Left hindlimb (tissue), 1 donor: ENCODE measurements at regions not wholly inside any gene's neighbourhood (a gene's known extent, or its start where the extent isn't known, plus 50 kb on each side); places are given as distances from the start of the nearest gene placed in this dataset.

ENCODE experiments used
- DNase-seq: peaks from one replicate; pipeline ENCODE4 v3.0.0-alpha.2; 2018

DNA sequence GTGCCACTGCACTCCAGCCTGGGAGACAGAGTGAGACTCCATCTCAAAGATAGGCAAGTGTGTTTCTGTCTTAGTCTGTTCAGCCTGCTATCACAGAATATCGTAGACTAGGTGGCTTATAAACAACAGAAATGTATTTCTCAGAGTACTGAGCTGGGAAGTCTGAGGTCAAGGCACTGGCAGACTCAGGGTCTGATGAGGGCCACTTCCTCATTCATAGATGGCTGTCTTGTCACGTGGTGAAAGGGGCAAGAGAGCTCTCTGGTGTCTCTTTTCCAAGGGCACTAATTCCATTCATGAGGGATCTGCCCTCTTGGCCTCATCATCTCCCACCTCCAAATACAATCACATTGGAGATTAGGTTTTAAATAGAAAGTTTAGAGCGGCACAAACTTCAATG is 95.6 kb upstream of the PHACTR3 start:
- DNase-seq = no peak

DNA sequence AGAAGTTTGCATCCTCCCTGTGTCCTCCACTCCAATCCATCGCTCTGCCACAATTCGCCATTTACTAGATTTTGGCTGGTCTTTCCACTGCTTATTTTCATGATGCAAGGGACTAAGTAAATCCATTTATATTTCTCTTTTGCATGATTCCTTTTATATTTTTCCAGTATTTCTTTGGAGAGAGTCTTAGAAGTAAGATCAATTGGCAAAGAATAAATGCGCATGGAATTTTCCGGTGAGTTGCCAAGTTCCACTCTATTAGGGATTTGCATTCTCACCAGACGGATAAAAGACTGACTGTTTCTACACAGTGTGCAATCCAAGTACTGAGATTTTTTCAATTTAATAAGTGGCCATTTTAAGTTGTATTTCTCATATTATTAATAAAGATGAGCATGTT is 91.7 kb upstream of the PHACTR3 start:
- no peak for DNase-seq

DNA sequence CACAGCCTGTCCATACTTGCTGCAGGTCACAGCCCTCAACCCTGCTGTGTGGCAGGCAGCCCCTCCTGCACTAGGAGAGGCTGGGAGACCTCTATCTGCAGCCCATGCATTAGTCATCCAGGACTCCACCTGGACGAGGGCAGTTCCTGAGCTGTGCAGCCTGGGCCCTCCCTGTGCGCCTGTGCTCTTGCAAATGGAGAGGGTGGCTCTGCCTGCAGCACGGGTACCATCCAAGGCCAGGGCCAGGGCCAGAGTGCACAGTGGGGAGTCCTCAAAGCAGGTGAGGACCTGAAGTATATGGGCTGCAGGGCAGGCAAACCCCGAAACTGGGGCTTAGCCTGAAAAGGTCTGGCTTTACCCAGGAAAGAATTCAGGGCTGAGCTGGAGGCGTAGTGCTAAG is 89.8 kb upstream of the PHACTR3 start:
- DNase-seq = no peak

DNA sequence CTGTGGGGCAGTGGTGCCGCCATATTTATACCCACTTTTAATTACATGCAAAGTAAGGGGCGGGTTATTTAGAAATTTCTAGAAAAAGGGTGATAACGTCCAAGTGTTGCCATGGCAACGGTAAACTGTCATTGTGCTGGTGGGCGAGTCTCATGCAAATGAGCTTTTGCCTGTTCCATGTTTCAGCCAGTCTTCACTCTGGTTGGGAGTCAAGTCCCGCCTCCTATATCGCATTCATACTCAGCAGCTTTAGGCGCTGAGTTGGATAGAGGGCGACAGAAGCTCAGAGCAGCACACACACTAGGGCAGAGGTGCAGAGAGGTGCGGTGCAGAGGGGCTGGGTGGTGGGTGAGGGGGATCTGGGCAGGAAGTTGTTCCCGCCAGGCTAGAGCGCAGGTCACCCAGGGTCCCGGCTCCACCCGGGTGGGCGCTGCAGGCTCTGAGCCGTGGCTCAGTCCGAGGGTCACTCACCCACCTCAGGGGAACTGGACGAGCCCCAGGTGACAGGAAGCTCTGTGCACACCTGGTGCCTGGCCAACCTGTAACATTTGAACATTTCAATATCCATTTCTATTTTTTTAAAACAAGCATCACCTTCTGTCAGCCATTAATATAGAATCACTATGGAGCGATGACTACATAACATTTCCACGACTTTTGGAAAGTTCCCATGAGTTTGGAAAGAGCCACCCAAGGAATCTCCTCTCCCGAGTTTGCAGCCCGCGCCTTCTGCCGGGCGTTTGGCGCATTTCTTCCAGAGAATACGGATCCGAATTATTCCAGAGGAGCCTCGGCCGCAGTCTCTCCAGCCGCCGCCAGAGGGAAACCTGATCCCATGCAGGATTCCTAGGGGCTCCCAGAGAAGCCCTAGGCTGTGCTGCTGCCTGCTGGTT is 89.1 kb upstream of the PHACTR3 start:
- peak; percentile 83 for DNase-seq

DNA sequence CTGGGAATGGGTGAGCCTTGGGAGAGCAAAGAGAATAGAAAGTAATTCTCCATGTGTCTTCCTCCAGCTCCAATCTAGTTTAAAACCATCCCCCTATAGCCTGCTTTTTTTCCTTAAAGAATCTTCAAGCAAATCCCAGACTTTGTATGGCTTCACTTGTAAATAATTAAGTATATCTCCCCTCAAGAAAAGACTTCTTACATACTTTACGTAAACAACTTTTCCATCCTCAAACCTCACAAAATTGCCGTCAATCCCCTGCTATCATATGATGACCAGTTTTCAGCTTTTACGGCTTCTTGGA is 88.5 kb upstream of the PHACTR3 start:
- no peak for DNase-seq

DNA sequence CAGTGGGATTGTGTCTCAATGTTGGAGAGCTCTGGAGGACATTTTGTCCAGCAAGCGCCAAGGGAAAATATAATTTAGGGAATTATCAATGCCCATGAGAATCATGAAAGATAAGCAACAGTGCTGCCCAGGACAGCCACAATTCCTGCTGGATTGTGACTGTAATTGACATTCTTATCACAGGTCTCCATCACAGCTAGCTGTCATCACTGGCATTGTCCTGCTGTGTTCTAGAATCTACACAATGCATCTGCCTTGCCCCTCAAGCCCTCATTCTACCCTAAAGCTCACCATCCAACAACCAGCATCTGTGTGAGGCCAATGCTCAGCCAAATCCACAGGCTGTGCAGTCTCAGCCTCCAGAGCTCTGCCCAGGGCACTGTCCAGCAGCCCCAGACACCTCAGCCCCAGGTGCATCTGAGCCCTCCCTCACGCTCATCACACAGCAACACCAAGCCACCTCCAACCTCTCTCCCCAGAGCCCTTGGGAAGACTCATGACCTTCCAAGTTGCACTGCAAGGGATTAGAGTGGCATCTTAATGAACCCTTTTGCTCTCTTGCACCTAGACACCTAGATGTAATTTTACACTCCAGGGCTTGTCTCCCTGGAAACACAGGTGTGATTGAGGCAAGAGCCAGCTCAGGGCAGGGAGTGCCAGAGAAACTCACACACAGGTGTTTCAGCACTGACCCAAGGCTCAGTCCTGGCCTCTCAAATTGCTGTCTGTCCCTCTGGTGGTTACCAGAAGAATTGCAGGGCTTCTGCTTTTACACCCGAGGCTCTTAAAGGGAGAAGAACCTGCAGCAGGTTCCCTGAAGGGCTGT is 85.2 kb upstream of the PHACTR3 start:
- DNase-seq = no peak

DNA sequence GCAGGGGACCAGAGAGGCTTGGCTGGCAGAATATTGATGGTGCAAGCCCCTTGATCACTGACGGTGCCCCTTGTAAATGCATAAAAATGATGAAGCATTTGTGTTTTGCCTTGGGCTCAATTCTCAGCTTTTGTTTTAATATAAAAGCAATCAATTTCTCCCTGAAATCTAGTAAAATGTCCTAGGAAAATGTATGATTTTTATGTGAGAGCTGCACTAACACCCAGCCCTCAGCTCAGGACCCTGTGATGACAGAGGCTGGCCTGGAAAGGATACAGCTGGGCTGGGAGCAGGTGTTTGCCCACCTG is 84.7 kb upstream of the PHACTR3 start:
- no peak for DNase-seq

DNA sequence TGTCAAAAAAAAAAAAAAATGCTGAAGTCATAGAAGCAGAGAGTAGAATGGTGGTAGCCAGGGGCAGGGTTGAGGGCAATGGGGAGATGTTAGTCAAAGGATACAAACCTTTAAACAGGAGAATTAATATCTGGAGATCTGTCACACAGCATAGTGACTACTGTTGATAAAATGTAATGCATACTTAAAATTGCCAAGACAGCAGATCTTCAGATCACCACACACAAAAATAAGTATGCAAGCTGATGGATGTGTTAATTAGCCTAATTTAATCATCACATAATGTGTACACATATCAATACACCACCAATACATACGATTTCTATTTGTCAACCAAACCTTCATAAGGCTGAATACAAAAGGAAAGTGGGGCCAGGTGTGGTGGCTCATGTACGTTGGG is 83.5 kb upstream of the PHACTR3 start:
- DNase-seq = no peak

DNA sequence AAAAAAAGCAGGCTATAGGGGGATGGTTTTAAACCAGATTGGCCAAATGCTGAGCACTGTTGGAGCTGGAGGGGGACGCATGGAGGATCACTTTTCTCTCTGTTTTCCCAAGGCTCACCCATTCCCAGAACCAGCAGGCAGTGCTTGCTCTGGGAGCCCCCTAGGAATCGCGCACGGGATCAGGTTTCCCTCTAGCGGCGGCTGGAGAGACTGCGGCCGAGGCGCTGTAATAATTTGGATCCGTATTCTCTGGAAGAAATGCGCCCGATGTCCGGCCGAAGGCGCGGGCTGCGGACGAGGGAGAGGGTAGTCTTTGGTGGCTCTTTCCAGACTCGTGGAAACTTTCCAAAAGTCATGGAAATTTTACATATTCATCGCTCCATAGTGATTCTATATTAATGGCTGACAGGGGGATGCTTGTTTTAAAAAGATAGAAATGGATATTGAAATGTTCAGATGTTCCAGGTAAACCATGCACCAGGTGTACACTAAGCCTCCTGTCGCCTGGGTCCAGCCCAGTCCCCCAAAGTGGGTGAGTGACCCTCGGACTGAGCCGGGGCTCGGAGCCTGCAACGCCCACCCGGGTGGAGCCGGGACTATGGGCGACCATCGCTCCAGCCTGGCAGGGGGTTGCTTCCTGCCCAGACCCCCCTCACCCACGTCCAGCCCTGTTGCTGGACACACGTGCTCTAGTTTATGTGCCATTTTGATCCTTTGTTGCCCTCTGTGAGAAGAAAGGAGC is 78.7 kb upstream of the PHACTR3 start:
- peak; percentile 72 for DNase-seq

DNA sequence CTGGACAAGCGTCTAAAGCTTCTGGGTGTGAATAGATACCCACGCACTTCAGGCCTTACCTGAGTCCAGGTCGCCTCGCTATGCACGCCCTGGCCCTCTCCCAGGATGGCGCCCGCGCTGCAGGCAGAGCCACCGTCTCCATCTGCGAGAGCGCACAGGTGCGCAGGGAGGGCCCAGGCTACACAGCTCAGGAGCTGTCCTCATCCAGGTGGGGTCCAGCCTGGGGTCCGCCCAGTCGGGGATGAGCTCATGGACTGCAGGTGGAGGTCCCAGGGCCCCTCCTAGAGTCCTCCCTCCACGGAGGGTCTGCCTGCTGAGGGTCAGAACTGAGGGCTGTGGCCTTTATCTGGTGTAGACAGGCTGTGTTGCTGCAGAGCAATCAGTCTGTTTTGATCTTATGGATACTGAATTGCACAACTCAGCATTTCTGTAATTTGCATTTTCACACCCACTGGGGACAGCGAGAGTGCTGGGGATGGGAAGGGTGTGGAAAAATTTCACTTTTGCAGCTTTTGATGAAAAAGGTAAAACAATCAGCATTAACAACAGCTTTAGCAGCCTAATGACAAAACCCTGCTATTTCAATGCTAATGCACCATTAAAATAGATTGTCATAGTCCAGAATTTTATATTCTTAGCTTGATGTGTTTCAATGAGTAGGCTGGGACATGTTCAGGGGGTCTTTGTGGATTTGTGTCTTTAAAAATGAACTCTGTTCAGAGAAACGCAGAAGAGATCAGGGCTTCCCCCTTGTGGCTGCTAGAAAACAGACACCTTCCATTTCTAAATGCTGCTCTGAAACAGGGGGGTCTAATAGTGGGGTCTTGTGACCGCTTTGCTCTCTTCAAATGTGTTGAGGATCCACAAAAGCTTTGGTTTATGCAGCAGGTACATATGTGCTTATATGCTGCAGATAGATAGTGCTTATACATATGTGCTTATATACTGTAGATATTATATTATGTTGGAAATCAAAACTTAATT is 77.8 kb upstream of the PHACTR3 start:
- DNase-seq = no peak

DNA sequence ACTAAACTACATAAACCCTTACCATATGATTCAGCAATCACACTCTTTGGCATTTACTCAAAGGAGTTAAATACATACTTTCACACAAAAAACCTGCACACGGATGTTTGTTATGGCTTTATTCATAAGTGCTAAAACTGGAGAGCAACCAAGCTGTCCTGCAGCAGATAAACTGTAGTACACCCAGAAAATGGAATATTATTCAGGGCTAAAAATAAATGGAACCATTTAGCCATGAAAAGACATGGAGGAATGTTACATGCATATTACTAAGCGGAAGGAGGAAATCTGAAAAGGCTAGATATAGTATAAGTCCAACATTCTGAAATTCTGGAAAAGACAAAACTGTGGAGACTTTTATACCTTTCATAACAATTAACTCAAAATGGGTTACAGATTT is 73.6 kb upstream of the PHACTR3 start:
- no peak for DNase-seq

DNA sequence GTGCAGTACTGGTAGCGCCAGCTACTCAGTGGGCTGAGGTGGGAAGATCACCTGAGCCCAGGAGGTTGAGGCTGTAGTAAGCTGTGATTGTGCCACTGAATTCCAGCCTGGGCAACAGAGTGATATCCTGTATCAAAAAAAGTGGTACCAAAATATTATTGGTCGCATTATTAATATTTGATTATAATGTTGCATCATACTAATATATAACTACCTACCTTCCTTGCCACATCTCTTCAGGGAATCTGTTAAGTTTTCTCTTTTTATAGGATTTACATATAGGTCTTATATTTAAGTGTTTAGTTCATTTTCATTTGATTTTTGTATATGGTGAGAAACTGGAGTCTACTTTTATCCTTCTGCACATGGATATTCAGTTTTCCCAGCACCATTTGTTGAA is 66.3 kb upstream of the PHACTR3 start:
- no peak for DNase-seq

DNA sequence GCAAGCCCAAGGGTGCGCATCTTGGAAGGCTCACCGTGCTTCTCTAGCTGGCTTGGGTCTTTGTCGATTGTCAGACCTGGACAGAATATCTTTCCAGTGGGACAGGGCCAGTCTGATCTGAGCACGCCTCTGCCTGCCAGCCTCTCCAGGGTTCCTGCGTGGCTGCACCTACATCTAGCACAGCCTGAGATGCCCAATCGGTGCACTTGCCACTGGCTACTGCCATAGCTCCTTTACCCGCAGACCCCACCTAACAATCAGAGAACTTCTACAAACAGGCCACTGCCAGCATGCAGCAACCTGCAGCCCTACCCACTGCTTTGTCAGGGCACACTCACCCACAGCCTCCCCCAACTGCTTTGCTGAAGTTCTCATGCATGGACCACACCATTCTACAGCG is 56.7 kb upstream of the PHACTR3 start:
- no peak for DNase-seq
